GM18502 (cell line): ENCODE measurements at regions not wholly inside any gene's neighbourhood (a gene's known extent, or its start where the extent isn't known, plus 50 kb on each side); places are given as distances from the start of the nearest gene placed in this dataset.
"Not testable (repeated sequence)": the region's sequence is repeated elsewhere in the genome, so short reads cannot be mapped to it uniquely, and the experiment has no call there.

Source experiments
- ATAC-seq: cut with Tn5 transposase; IDR thresholded peaks from one replicate; pipeline ENCODE4 v1.9.1; 2021; ENCODE audit warnings: mild to moderate bottlenecking; ENCODE audit not compliant: unreplicated experiment, poor library complexity

DNA sequence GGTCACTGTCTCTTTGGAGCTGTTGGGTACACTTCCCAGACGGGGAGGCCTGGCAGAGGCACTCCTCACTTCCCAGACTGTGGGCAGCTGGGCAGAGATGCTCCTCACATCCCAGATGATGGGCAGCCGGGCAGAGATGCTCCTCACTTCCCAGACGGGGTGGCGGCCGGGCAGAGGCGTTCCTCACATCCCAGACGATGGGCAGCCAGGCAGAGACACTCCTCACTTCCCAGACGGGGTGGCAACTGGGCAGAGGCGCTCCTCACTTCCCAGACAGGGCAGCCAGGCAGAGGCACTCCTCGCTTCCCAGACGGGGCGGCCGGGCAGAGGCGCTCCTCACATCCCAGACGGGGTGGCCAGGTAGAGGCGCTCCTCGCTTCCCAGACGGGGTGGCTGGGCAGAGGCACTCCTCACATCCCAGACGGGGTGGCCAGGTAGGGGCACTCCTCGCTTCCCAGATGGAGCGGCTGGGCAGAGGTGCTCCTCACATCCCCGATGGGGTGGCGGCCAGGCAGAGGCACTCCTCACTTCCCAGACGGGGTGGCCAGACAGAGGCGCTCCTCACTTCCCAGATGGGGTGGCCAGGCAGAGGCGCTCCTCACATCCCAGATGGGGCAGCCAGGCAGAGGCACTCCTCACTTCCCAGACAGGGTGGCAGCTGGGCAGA, 833.1 kb upstream of the RAG2 start:
- ATAC-seq, result not testable (repeated sequence)

GRCh38 chr11:37422511-37422910, 824.5 kb upstream of the RAG2 start:
- ATAC-seq, result no peak

DNA sequence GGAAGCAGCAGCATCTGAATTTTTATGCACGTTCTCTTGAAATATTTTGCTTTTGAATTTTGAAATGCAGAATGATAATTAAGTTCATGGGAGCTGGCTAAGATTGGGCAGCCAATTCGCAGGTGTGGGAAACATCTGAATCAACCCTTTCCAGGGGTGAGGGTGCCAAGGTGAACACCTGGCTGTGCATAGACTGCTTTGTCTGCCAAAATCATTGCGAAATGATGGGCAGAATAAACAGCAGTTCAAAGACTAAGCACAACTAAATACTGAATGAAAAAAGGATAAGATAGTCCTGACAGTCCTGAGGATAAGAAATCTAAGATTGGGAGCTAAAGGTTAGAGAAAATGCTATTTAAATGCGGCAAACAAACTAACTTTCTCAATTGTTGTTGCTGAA, 813.3 kb upstream of the RAG2 start:
- no peak for ATAC-seq

GRCh38 chr11:37409124-37409523, 811.1 kb upstream of the RAG2 start:
- no peak for ATAC-seq

GRCh38 chr11:37407461-37407860, 809.4 kb upstream of the RAG2 start:
- no peak for ATAC-seq

DNA sequence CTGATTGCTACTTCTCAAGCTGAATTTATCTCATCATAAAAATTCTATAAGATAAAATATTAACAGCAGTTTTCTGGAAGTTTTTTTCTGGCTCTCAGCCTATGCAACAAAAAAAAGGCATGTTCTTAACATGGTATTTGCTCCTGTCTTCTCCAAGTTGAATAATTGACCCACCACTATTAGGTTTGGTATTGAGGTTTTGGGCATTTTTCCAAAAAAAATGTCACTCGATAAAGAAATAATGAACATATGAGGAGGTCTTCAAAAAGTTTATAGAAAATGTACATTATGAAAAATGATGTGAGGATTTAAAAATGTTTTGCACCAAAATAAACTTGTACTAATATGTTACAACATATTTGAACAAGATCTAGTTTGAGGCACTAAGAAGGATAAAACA, 808.6 kb upstream of the RAG2 start:
- ATAC-seq, result no peak

- ATAC-seq, result no peak
Observed at GRCh38 chr11:37404231-37404630, 806.2 kb upstream of the RAG2 start.

DNA sequence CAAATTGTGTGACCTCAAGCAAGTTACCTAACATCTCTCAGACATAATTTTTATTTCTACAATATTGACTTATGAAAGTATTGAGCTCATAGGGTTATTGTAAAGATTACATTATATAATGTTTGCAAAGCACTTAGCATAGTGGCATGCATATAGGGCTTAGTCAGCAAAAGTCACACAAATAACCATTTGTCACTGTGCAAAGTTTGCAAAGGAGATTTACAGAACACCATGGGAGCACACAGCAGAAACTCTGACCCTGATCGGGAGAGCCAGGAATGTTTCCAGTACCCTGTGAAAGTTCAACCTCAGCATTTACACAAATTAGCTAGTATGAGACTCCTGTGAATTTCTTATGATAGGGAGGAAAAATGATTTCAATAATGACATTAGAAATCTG, 804.6 kb upstream of the RAG2 start:
- ATAC-seq, result no peak

DNA sequence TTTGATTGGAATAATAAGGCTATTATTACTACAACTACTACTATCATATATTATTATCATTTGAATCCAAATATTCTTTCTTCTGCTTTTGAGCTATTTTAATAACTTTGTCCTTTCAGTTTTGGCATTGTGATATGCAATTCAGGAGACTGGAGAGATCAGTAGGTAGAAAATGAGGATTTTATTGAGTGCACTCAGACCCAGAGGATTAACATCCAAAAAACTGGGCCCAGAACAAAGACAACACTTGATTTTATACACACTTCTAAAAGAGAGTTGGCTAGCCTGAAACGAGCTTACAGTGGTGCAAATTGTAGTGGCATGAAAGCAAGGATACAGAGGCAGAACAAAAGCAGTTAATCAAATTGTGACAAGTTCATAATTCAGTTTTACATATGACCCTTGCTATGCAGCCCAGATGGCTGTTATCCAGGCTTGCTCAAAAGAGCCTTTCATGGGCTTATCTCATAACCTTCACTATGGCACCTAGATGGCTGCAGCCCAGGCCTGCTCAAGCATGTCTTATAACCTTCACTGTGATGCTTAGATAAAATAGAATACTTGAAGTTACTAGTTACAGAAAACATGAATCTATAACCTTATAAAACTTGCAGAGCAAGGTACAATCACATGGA, 796.3 kb upstream of the RAG2 start:
- no peak for ATAC-seq

DNA sequence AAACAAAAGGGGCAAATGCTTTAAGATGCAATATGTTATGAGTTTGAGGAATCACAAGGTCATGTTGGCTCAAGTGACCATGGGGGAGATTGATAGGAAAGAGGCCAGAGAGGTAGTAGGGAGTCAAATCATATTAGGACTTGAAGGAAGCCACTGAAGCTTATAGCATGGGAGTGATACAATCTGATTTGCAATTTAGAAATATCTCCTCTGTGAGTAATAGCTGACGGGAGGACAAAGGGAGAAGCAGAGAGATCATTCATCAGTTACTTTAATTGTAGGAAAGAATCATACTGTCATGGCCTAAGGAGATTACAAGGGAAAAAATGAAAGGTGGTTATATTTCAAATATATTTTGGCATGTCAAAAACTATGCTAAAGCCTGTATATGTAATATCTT, 793.6 kb upstream of the RAG2 start:
- ATAC-seq, result no peak

DNA sequence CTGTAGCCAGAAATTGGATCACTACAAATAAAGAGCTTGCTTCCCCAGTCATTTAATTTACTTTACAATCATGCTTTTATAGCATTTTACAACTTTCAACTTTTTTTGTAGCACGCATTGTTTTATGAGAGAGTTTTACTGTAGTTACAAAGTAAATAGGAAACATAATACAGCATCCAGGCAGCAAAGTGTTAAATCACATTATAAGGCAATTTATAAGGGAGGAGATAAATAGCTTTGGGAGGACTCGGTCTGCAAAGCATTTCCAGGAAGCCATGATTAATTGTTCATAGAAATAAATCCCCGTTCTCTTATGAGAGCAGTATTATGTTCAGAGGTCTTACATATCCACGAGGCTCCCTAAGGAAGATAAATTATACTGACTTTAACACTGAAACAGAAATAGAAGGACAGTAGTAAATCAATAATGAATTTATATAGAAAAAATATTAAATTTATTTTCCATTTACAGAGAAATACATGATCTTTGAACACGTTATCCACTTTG, 792.6 kb upstream of the RAG2 start:
- ATAC-seq, result no peak

DNA sequence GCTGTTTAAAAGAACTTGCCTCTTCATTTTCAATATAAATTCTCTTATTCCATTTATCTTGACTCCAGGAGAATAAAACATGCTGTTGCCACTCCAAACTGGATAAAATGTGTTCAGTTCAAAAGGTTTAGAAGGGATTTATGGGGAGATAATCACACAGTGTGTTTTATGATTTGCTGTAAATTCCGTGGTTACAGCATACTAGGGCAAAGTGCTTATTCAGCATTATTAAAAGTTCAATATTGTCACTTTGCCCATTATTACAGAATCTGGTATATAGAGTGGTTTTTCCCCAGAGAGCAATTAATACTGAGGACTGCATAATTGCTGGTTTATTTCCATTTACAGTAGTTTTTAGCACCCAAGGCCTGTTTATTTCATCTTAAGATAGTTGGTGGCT, 780.9 kb upstream of the RAG2 start:
- no peak for ATAC-seq

DNA sequence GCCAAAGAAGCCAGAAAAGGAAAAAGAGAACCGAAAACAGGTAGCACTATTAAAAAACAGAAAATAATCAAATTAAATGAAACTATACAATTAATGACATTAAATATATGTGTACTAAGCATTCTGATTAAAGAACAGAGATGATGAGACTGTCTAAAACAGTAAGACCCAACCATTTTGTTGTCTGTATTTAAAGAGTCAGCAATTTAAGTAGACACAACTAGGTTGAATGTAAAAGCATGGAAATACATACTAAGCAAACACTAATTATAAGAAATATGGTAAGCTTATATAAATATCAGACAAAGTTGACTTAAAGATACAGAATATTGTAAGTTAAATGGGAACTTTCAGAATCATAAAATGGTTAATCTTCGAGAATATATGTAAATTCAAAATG, 774.6 kb upstream of the RAG2 start:
- ATAC-seq, result no peak

GRCh38 chr11:37371346-37371970, 773.4 kb upstream of the RAG2 start:
- no peak for ATAC-seq

GRCh38 chr11:37370817-37371216, 772.8 kb upstream of the RAG2 start:
- no peak for ATAC-seq

GRCh38 chr11:37364246-37364839, 766.3 kb upstream of the RAG2 start:
- no peak for ATAC-seq

GRCh38 chr11:37353192-37353591, 755.2 kb upstream of the RAG2 start:
- no peak for ATAC-seq

GRCh38 chr11:37352485-37352884, 754.4 kb upstream of the RAG2 start:
- ATAC-seq, result no peak

DNA sequence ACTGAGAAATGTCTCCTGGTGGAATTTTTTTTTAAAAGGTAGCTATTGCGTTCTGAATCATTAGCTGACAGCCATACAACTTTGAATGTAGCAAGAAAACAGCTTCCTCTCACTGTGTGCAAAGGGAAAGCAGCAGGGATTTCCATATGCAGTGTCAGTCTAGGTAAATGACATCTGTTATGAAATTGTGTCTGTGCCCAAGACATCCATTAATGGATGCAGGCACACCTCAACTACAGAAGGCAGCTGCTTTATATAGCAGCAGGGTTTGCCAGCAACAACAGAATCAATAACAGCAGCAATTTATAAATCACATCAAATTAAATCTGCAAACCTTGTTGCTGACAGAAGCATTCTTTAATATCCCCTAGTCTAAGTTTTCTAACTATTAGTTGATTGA, 745.3 kb upstream of the RAG2 start:
- no peak for ATAC-seq

GRCh38 chr11:37336401-37336800, 738.4 kb upstream of the RAG2 start:
- ATAC-seq, result no peak

DNA sequence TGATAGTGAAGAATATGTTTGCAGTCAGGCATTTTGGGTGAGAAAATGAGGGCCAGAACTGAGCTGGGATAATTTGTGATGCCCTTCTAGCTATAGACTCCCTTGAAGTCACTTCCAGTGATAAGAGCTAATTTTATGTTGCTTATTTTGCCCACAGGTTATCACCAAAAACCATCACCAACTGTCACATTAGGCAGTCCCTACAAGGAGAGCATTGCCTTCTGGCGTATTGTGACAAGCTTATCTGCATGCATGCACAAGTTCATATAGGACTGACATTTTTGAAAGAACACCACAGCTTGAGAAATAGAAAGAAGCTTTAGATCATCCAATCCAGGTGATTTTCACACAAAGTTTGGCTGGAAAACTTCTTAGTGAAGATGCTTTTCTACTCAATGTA, 735.3 kb upstream of the RAG2 start:
- no peak for ATAC-seq
